VCaP (cell line): ENCODE measurements at regions not wholly inside any gene's neighbourhood (a gene's known extent, or its start where the extent isn't known, plus 50 kb on each side); places are given as distances from the start of the nearest gene placed in this dataset.

Experiments used
- H3K27ac ChIP-seq: fragments of 450-650 bp; 2 replicates; pipeline ENCODE4 v1.5.1; 2017
- TF ChIP-seq, protein P1 (sequence below): fragments of 450-650 bp; conservative IDR thresholded peaks from 2 replicates; pipeline ENCODE4 v1.5.1; 2017; ENCODE audit warnings: mild to moderate bottlenecking, moderate library complexity

DNA sequence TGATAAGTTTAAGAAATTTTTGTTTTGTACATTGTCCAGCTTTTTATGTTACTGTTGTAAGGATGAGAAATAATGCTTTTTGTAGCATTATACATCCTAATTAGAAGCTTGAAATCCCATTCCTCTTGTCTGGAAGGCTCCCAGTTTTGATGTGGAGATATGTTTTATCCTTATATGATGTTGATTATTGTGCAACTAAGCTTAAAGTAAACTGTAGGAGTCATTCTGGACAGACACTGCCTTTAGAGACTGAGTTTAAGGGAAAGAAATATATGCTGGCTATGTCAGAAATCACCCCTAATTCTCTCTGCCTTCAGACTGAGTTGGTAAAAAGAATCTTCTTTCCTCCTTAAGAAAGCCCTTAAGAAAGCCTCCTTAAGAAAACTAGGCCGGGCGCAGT lies 670.4 kb downstream of the ZPLD1 start:
- no peak overlapping the region for H3K27ac ChIP-seq
- TF ChIP-seq, protein P1, sequence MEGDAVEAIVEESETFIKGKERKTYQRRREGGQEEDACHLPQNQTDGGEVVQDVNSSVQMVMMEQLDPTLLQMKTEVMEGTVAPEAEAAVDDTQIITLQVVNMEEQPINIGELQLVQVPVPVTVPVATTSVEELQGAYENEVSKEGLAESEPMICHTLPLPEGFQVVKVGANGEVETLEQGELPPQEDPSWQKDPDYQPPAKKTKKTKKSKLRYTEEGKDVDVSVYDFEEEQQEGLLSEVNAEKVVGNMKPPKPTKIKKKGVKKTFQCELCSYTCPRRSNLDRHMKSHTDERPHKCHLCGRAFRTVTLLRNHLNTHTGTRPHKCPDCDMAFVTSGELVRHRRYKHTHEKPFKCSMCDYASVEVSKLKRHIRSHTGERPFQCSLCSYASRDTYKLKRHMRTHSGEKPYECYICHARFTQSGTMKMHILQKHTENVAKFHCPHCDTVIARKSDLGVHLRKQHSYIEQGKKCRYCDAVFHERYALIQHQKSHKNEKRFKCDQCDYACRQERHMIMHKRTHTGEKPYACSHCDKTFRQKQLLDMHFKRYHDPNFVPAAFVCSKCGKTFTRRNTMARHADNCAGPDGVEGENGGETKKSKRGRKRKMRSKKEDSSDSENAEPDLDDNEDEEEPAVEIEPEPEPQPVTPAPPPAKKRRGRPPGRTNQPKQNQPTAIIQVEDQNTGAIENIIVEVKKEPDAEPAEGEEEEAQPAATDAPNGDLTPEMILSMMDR: no peak

DNA sequence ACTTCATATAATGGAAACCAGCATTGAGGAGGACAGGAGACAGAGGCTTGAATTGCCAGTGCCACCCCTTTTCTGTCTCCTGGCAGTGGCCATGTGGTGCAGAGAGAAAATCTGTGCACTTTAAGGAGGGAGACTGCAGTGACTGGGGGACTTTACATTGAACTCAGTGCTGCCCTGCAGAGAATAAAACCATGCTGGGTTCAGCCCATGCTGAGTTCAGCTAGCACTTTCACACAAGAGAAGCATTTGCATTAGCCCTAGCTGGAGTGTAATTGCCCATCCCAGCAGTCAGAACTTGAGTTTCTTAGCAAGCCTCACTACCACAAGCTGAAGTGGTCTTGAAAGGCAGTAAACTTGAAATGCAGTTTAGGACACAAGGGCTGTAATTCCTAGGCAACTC lies 677.5 kb downstream of the ZPLD1 start:
- H3K27ac ChIP-seq: no peak overlapping the region
- TF ChIP-seq, protein P1: no peak

DNA sequence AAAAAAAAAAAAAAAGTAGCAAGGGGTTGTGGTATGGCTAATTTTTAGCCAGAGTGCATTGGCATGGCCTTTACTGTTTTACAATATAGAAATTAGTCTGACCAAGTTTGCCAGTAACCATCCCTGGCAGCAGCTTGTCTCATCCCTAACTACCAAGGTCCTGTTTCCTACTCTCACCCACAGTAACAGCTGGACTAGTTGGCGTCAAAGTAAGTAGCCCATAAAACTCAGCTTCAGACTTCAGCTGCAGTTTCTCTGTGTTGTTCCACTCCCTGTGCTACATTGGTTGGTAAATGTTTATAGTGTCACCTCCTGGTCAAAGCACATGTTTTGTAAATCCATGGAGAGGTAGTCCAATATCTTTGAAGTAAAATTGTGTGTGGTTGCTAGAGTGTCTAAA lies 691.3 kb downstream of the ZPLD1 start:
- TF ChIP-seq, protein P1: no peak
- H3K27ac ChIP-seq: no peak overlapping the region

DNA sequence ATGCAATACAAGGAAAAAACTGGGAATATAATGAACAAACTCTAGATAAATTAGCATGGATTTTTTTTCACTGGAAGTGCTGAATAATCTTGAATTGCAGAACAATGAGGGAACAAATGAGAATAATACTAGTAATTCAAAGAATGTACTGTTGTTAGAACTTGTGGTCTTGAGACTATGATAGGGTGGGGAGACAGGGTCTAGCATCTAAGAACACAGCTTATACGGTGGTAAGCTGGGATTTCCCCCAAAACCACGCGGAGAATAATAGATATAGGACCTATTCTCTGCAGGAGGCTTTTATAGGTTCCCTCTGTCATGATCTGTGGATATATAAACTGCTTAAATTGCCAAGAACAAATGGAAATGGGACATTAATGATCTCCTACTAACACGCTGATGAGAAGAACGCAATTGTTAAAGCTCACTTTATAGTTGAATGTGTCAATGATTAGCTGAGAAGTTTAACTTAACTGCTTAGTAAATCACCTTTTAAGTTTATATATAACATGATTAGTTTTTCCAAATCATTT lies 692.3 kb downstream of the ZPLD1 start:
- TF ChIP-seq, protein P1: no peak
- no peak overlapping the region for H3K27ac ChIP-seq

DNA sequence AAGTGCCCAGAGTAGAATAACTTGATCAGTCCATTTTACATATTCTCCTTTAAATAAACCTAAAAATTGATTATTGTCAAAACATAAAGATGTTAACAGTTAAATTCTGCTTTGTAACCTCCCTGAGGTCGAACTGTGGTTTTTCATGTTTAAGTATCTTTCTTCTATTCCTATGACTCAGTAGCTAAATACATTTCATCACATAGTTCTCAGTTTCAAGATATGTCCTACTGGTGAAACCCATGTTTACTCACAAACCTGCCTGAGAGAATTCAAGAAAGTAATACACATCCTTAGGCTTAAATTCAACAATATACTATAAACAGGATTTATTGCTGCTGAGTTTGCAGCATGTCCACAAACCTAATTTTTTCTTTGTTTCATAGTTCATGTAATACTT lies 692.9 kb downstream of the ZPLD1 start:
- H3K27ac ChIP-seq: no peak overlapping the region
- TF ChIP-seq, protein P1: no peak

DNA sequence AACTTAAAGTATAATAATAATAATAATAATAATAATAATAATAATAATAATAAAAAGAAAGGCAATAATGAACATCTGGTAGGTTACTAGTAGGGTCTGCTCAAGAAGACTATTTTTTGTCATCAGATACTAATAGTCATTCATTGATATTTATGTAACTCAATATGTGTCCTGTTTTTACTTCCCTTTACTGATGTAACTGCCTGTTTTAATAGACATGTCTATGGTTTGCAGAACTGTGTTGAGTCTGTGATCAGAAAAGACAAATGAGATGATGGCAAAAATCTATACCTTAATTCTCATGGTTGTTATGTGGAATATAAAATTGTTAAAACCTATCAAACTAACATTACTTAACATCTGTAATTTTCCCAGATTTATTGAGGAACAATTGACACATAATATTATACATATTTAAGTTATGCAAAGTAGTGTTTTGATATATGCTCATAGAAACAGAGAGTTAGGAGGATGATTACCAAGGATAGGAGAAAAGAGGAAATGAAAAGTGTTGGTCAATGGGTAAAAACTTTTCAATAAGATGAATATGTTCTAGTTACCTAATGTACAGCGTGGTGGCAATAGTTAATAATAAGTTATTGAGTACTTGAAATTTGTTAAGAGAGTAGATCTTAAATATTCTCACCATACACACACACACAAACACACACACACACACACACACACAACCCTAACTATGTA lies 699.4 kb downstream of the ZPLD1 start:
- no peak overlapping the region for H3K27ac ChIP-seq
- TF ChIP-seq, protein P1: no peak

DNA sequence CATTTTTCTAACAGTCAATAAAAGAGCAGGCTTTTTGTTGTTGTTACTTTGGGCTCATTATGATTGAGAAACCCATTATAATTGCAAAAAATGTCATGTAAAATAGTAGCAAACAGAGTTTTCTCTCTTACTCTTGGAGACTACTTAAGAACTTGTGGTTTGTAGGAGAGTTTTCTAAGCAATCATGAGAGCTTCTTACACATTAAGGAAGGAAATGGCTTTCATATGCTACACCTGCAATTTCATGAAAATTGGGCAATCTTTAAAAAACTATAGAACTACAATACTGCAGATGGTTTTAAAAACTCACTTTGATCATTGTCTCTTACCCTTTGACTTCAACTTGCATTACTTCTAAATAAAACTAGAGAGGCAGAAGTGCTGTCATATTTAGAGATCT lies 701.8 kb downstream of the ZPLD1 start:
- TF ChIP-seq, protein P1: no peak
- H3K27ac ChIP-seq: no peak overlapping the region
